ENCODE measurements at regions not wholly inside any gene's neighbourhood (a gene's known extent, or its start where the extent isn't known, plus 50 kb on each side); places are given as distances from the start of the nearest gene placed in this dataset.

DNA sequence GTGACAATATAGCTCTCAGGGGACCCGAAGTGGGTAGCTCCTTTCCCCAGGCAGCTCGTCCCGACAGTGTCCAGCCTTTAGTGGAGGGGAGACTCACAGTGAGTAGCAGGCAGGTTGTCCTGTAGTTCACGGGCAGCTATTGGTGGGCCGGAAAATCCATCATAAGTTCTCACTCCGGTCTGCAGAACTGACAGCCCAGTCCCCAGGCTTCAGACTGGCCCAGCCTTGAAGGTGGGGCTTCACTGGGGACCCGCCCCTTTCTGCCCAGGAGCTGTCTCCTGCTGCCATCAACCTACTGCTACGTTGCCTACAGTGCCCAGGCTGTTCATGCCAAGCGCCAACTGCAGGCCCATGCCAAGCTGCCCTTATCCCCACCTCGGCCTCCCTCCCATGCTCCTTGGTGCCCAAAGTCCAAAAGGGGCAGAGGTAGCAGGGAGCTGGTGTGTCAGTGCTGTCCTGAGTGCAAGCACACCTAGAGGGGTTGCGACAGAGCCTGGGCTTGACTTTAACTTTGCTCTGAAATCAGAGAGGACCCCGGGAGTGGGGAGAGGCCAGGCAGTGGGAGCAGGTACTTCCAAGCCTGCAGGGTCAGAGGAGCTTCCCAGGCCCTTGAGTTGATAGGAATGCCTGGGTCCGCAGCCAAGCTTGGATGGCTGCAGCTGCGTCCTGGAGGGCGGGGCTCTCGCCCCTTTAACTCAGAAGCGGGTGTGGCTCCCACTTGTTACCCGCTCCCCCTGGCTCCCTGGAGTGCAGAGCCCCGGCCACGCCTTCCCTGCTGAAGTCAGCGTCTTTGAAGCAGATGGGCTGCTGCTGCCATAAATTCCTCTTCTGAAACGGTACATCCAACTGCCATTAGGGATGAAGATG lies 1144.3 kb upstream of the NCAM2 start:
- no peak overlapping the region for H3K4me3 ChIP-seq
- H3K36me3 ChIP-seq: no peaks in the 10 kb centered on the region
- H3K9me3 ChIP-seq: no peaks in the 10 kb centered on the region
- H3K27ac ChIP-seq: no peak overlapping the region
- ATAC-seq: no peak
- no peaks in the 10 kb centered on the region for H3K4me1 ChIP-seq
- TF ChIP-seq POLR2A (IDR thresholded peaks at IDR 0.05) (no peak), EP300 (IDR thresholded peaks at IDR 0.05) (no peak), POLR2AphosphoS5 (IDR thresholded peaks at IDR 0.05) (no peak)
- TF ChIP-seq, protein P1, sequence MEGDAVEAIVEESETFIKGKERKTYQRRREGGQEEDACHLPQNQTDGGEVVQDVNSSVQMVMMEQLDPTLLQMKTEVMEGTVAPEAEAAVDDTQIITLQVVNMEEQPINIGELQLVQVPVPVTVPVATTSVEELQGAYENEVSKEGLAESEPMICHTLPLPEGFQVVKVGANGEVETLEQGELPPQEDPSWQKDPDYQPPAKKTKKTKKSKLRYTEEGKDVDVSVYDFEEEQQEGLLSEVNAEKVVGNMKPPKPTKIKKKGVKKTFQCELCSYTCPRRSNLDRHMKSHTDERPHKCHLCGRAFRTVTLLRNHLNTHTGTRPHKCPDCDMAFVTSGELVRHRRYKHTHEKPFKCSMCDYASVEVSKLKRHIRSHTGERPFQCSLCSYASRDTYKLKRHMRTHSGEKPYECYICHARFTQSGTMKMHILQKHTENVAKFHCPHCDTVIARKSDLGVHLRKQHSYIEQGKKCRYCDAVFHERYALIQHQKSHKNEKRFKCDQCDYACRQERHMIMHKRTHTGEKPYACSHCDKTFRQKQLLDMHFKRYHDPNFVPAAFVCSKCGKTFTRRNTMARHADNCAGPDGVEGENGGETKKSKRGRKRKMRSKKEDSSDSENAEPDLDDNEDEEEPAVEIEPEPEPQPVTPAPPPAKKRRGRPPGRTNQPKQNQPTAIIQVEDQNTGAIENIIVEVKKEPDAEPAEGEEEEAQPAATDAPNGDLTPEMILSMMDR (IDR thresholded peaks at IDR 0.05): no peak
- 85% methylated on average over 3 of the region's 22 CpGs; no CpG with 5 or more reads in 1 of the 2 donors for WGBS, 2 donors (ENCODE audit: low coverage in 1 of 2)
- H3K27me3 ChIP-seq: no peaks in the 10 kb centered on the region

DNA sequence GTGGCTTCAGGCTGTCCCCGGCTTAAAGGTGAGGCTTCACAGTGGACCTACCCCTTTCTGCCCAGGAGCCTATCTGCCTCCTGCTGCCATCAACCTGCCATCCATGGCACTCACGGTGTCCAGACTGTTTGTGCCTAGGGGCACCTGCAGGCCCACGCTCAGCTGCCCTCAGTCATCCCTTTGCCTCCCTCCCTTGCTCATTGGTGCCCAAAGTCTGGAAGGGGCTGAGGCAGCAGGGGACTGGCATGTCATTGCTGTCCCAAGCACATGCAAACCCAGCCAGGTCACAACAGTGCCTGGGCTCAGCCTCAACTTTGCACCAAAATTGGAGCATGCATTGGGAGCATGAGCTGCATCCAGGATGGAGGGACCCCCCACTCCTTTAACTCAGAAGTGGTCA lies 1142.7 kb upstream of the NCAM2 start:
- TF ChIP-seq POLR2AphosphoS5 (IDR thresholded peaks at IDR 0.05): no peak
- TF ChIP-seq EP300 (IDR thresholded peaks at IDR 0.05): no peak
- no peak for TF ChIP-seq POLR2A (IDR thresholded peaks at IDR 0.05)
- TF ChIP-seq, protein P1 (IDR thresholded peaks at IDR 0.05): no peak
- Histone ChIP-seq H3K9me3 (no peaks in the 10 kb centered on the region), H3K4me1 (no peaks in the 10 kb centered on the region), H3K27ac (no peak overlapping the region), H3K4me3 (no peak overlapping the region), H3K27me3 (no peaks in the 10 kb centered on the region), H3K36me3 (no peaks in the 10 kb centered on the region)
- peak; percentile 24 for ATAC-seq
- 63 to 78% methylated on average over 1 to 2 of the region's 3 CpGs for WGBS, 2 donors (ENCODE audit: low coverage in 1 of 2)

DNA sequence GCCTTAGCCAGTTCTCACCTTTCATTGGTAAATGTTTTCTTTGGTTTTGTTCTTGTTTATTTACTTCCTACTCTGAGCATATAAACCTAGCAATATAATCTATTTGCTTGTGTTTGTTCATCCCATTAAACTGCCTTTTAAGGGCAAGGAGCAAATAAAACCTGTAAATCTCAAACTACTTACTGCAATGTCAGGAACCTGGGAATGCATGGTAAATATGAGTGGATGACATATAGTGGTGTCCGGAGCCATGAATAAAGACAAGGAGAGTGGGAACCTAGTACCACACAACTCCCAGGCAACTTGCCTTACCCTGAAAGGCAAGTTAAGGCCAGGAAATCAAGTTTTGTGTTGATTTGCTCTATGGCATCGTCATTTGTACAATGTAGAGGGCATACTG lies 1133.7 kb upstream of the NCAM2 start:
- no peak for ATAC-seq
- H3K36me3 ChIP-seq: no peaks in the 10 kb centered on the region
- H3K27me3 ChIP-seq: no peaks in the 10 kb centered on the region
- TF ChIP-seq POLR2AphosphoS5 (IDR thresholded peaks at IDR 0.05): no peak
- TF ChIP-seq POLR2A (IDR thresholded peaks at IDR 0.05): no peak
- no peak for TF ChIP-seq EP300 (IDR thresholded peaks at IDR 0.05)
- TF ChIP-seq, protein P1 (IDR thresholded peaks at IDR 0.05): no peak
- WGBS, 2 donors (ENCODE audit: low coverage in 1 of 2): 85 to 93% methylated on average over 2 of the region's 2 CpGs
- H3K4me3 ChIP-seq: no peak overlapping the region
- no peaks in the 10 kb centered on the region for H3K4me1 ChIP-seq
- no peak overlapping the region for H3K27ac ChIP-seq
- H3K9me3 ChIP-seq: no peaks in the 10 kb centered on the region

DNA sequence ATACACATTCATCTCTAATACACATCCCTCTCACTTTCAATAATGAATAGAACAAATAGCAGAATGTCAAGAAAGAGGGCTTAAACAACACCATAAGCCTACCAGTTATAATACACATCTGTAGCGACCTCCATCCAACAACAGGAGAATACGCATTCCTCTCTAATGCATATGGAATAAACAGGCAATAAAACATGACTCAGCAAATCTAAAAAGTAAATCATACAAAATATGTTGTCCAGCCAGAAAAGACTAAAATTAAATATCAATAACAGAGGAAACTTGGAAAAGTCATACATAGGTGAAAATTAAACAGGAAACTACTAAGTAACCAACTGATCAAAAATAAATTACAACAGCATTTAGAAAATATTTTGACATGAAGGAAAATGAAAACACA lies 1127.5 kb upstream of the NCAM2 start:
- no peaks in the 10 kb centered on the region for H3K27me3 ChIP-seq
- no peak overlapping the region for H3K27ac ChIP-seq
- no peaks in the 10 kb centered on the region for H3K36me3 ChIP-seq
- 93 to 100% methylated on average over 2 of the region's 2 CpGs for WGBS, 2 donors (ENCODE audit: low coverage in 1 of 2)
- no peaks in the 10 kb centered on the region for H3K9me3 ChIP-seq
- TF ChIP-seq, protein P1 (IDR thresholded peaks at IDR 0.05): no peak
- TF ChIP-seq POLR2A (IDR thresholded peaks at IDR 0.05): no peak
- no peak for TF ChIP-seq POLR2AphosphoS5 (IDR thresholded peaks at IDR 0.05)
- TF ChIP-seq EP300 (IDR thresholded peaks at IDR 0.05): no peak
- no peak overlapping the region for H3K4me3 ChIP-seq
- ATAC-seq: no peak
- no peaks in the 10 kb centered on the region for H3K4me1 ChIP-seq

DNA sequence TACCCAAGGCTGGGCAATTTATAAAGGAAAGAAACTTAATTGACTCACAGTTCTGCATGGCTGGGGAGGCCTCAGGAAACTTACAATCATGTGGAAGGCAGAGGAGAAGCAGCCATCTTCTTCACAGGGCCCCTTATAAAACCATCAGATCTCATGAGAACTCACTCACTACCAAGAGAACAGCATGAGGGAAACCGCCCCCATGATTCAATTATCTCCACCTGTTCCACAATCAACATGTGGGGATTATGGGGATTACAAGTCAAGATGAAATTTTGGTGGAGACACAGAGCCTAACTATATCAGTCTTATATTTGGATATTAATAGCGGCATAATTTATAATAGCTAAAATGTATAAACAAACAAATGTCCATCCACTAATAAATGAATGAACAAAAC lies 1123.7 kb upstream of the NCAM2 start:
- no peaks in the 10 kb centered on the region for H3K27me3 ChIP-seq
- TF ChIP-seq, protein P1 (IDR thresholded peaks at IDR 0.05): no peak
- no peak for TF ChIP-seq EP300 (IDR thresholded peaks at IDR 0.05)
- no peak for TF ChIP-seq POLR2AphosphoS5 (IDR thresholded peaks at IDR 0.05)
- TF ChIP-seq POLR2A (IDR thresholded peaks at IDR 0.05): no peak
- H3K4me1 ChIP-seq: no peaks in the 10 kb centered on the region
- no peak overlapping the region for H3K27ac ChIP-seq
- H3K36me3 ChIP-seq: no peaks in the 10 kb centered on the region
- WGBS, 2 donors (ENCODE audit: low coverage in 1 of 2): 81 to 100% methylated on average over 2 of the region's 2 CpGs
- H3K4me3 ChIP-seq: no peak overlapping the region
- H3K9me3 ChIP-seq: peaks cover 0 to 9% (median 0%) of the 10 kb centered on the region in 3 donors
- ATAC-seq: no peak

All from gastroesophageal sphincter (tissue), 4 donors.